ENCODE measurements at regions not wholly inside any gene's neighbourhood (a gene's known extent, or its start where the extent isn't known, plus 50 kb on each side); places are given as distances from the start of the nearest gene placed in this dataset.
A peak's percentile ranks its signal among the peaks of the same experiment; 100 is the strongest.

GRCh38 chr1:181429462-181429861 is 53.9 kb upstream of the CACNA1E start:
- WGBS, 2 experiments (ENCODE audit: insufficient coverage in 1 of 2, insufficient read length in 1 of 2) = 91 to 100% methylated on average over 3 of the region's 3 CpGs
- Mint-ChIP-seq H3K27ac (no peak overlapping the region), H3K4me3 (no peak overlapping the region), H3K4me1 (peaks cover 10% of the 10 kb centered on the region), H3K27me3 (ENCODE audit: insufficient read depth) (peaks cover 30% of the 10 kb centered on the region), H3K9me3 (no peaks in the 10 kb centered on the region), H3K36me3 (ENCODE audit: low read depth) (no peaks in the 10 kb centered on the region)
- Histone ChIP-seq H3K4me3 (ENCODE audit: low read length) (no peak overlapping the region), H3K9ac (ENCODE audit: extremely low read depth, low read length, poor library complexity, severe bottlenecking) (no peak overlapping the region), H3K27ac (ENCODE audit: low read depth, low read length) (no peak overlapping the region), H3K36me3 (ENCODE audit: control insufficient read depth, insufficient read depth, low read length) (no peaks in the 10 kb centered on the region), H3K4me1 (ENCODE audit: control insufficient read depth, insufficient read depth, low read length) (no peaks in the 10 kb centered on the region), H3K9me3 (ENCODE audit: control insufficient read depth, low read length) (no peaks in the 10 kb centered on the region), H3K27me3 (ENCODE audit: control insufficient read depth, insufficient read depth, low read length, poor library complexity, severe bottlenecking) (no peaks in the 10 kb centered on the region)
- no peak for DNase-seq
- no peak for TF ChIP-seq CTCF (conservative IDR thresholded peaks at IDR 0.05)

GRCh38 chr1:181430015-181430885 is 53.1 kb upstream of the CACNA1E start:
- Histone ChIP-seq H3K4me3 (ENCODE audit: low read length) (no peak overlapping the region), H3K27ac (ENCODE audit: low read depth, low read length) (peak overlapping the region; percentile 45), H3K9ac (ENCODE audit: extremely low read depth, low read length, poor library complexity, severe bottlenecking) (no peak overlapping the region), H3K4me1 (ENCODE audit: control insufficient read depth, insufficient read depth, low read length) (no peaks in the 10 kb centered on the region), H3K9me3 (ENCODE audit: control insufficient read depth, low read length) (no peaks in the 10 kb centered on the region), H3K36me3 (ENCODE audit: control insufficient read depth, insufficient read depth, low read length) (no peaks in the 10 kb centered on the region), H3K27me3 (ENCODE audit: control insufficient read depth, insufficient read depth, low read length, poor library complexity, severe bottlenecking) (no peaks in the 10 kb centered on the region)
- H3K27ac Mint-ChIP-seq = no peak overlapping the region
- no peaks in the 10 kb centered on the region for H3K36me3 Mint-ChIP-seq (ENCODE audit: low read depth)
- DNase-seq = no peak
- H3K9me3 Mint-ChIP-seq = no peaks in the 10 kb centered on the region
- peaks cover 29% of the 10 kb centered on the region for H3K27me3 Mint-ChIP-seq (ENCODE audit: insufficient read depth)
- no peak for TF ChIP-seq CTCF (conservative IDR thresholded peaks at IDR 0.05)
- WGBS, 2 experiments (ENCODE audit: insufficient coverage in 1 of 2, insufficient read length in 1 of 2) = 88% methylated on average over 7 to 8 of the region's 8 CpGs
- H3K4me3 Mint-ChIP-seq = no peak overlapping the region
- H3K4me1 Mint-ChIP-seq = peaks cover 7% of the 10 kb centered on the region

Data from endodermal cell (in vitro differentiated cells).